Breast epithelium (tissue), 3 donors: ENCODE measurements at regions not wholly inside any gene's neighbourhood (a gene's known extent, or its start where the extent isn't known, plus 50 kb on each side); places are given as distances from the start of the nearest gene placed in this dataset.

Experiments used
- CTCF ChIP-seq, 3 donors: fragments of 450-650 bp; IDR thresholded peaks; one replicate each; pipeline ENCODE4 v1.5.1; 2016 to 2017; ENCODE audit warnings: antibody characterized with exemption in 3 of 3, mild to moderate bottlenecking in 3 of 3, moderate library complexity in 3 of 3
- POLR2A ChIP-seq: fragments of 450-650 bp; IDR thresholded peaks from one replicate; pipeline ENCODE4 v1.6.1; 2016; ENCODE audit warnings: antibody characterized with exemption, mild to moderate bottlenecking, moderate library complexity

GRCh38 chr9:36729906-36730305, 157.2 kb downstream of the MELK start:
- TF ChIP-seq CTCF (IDR thresholded peaks at IDR 0.05) (no peak), POLR2A (no peak)
